HCT116 (cell line): ENCODE measurements at regions not wholly inside any gene's neighbourhood (a gene's known extent, or its start where the extent isn't known, plus 50 kb on each side); places are given as distances from the start of the nearest gene placed in this dataset.

Experiments used
- ATAC-seq: fragments of 200-7000 bp; cut with Tn5 transposase; 2 replicates; pipeline ENCODE4 v1.9.1; 2020; ENCODE audit warnings: mild to moderate bottlenecking, moderate library complexity
- BruUV-seq: library from RNA; stranded (reverse); fragments of 400-500 nt; replicated peaks from 2 replicates; lab custom pipeline; 2021; lab: Mats Ljungman, UMichigan
- CTCF ChIA-PET: fragments of 300-600 bp; sonication (Branson Sonifier 250); formaldehyde crosslinking; loops from one replicate; lab custom pipeline; 2021; ENCODE audit warnings: antibody characterized with exemption; lab: Charles Lee
- POLR2A ChIA-PET: fragments of 300-600, 350-600 bp; sonication (Branson Sonifier 250); formaldehyde crosslinking; loops from one replicate; lab custom pipeline; 2021; ENCODE audit warnings: antibody characterized with exemption; lab: Charles Lee
- RAD21 ChIA-PET, 2 experiments: fragments of 300-600 bp; sonication (Branson Sonifier 250); formaldehyde crosslinking; loops; one replicate each; lab custom pipeline; 2023; ENCODE audit warnings: low total read pairs in 2 of 2; ENCODE audit not compliant: uncharacterized antibody in 2 of 2, unreplicated experiment in 2 of 2, low non-redundant PET in 1 of 2; lab: Charles Lee
- DNase-seq: peaks from one replicate; pipeline ENCODE4 v3.0.0-alpha.2; 2010; ENCODE audit warnings: low read depth, low spot score
- H2AFZ ChIP-seq: fragments of 200-600 bp; shearing (Covaris generic), sonication (generic); 2 replicates; pipeline ENCODE4 v1.6.1; 2017; ENCODE audit warnings: low read depth, mixed run types, mixed read lengths, antibody characterized with exemption, low read length; ENCODE audit not compliant: poor library complexity, severe bottlenecking
- H3K27ac ChIP-seq: 2 replicates; pipeline ENCODE4 v1.5.1; 2012; ENCODE audit warnings: low read depth, low read length
- H3K27me3 ChIP-seq: fragments of 200-600 bp; sonication (generic); 2 replicates; pipeline ENCODE4 v1.6.1; 2016; ENCODE audit warnings: mixed run types, low read length, mixed read lengths; ENCODE audit not compliant: insufficient read depth
- H3K36me3 ChIP-seq, 2 experiments: fragments of 200-500 bp in 1 of 2; fragments of 200-600 bp in 1 of 2; sonication (Bioruptor generic) in 1 of 2; sonication (generic) in 1 of 2; 2 replicates each; pipeline versions ENCODE4 v1.5.1 to v1.6.1; 2014 to 2016; ENCODE audit warnings: low read length in 2 of 2, inconsistent platforms in 1 of 2, mixed read lengths in 1 of 2, mixed run types in 1 of 2; ENCODE audit not compliant: insufficient read depth in 2 of 2, control insufficient read depth in 1 of 2
- H3K4me1 ChIP-seq, 2 experiments: fragments of 200-600 bp in 1 of 2; sonication (generic) in 1 of 2; 2 replicates each; pipeline versions ENCODE4 v1.5.1 to v1.6.1; 2012 to 2017; ENCODE audit warnings: low read length in 2 of 2, inconsistent platforms in 1 of 2, mild to moderate bottlenecking in 1 of 2, mixed read lengths in 1 of 2, mixed run types in 1 of 2, moderate library complexity in 1 of 2; ENCODE audit not compliant: insufficient read depth in 2 of 2, control insufficient read depth in 1 of 2
- H3K4me2 ChIP-seq: fragments of 200-600 bp; sonication (generic); 2 replicates; pipeline ENCODE4 v1.6.1; 2017; ENCODE audit warnings: mixed run types, low read length, mixed read lengths
- H3K4me3 ChIP-seq, 2 experiments: fragments of 200-600 bp in 1 of 2; sonication (generic) in 1 of 2; replicated peaks in 1 of 2; 2 replicates each; pipeline ENCODE4 v1.5.1; 2011 to 2016; ENCODE audit warnings: low read length in 2 of 2, control low read depth in 1 of 2, low read depth in 1 of 2, mild to moderate bottlenecking in 1 of 2, mixed read lengths in 1 of 2, mixed run types in 1 of 2
- H3K79me2 ChIP-seq: fragments of 200-600 bp; sonication (generic); 2 replicates; pipeline ENCODE4 v1.6.1; 2017; ENCODE audit warnings: mild to moderate bottlenecking, mixed run types, low read length, moderate library complexity, mixed read lengths; ENCODE audit not compliant: insufficient read depth
- H3K9ac ChIP-seq: fragments of 200-600 bp; sonication (generic); 2 replicates; pipeline ENCODE4 v1.6.1; 2016; ENCODE audit warnings: low read length, mixed read lengths
- H3K9me2 ChIP-seq: fragments of 200-600 bp; sonication (generic), shearing (Covaris generic); 2 replicates; pipeline ENCODE4 v1.6.1; 2017; ENCODE audit warnings: mixed run types, mild to moderate bottlenecking, moderate library complexity; ENCODE audit not compliant: insufficient read depth
- H3K9me3 ChIP-seq, 2 experiments: fragments of 200-500 bp in 1 of 2; fragments of 200-600 bp in 1 of 2; sonication (Bioruptor generic) in 1 of 2; sonication (generic) in 1 of 2; 2 replicates each; pipeline ENCODE4 v1.6.1; 2014 to 2017; ENCODE audit warnings: low read length in 2 of 2, mixed read lengths in 2 of 2, inconsistent platforms in 1 of 2, low read depth in 1 of 2, mild to moderate bottlenecking in 1 of 2, mixed run types in 1 of 2, moderate library complexity in 1 of 2; ENCODE audit not compliant: control insufficient read depth in 1 of 2, insufficient read depth in 1 of 2
- H4K20me1 ChIP-seq: fragments of 200-600 bp; sonication (generic), shearing (Covaris generic); 2 replicates; pipeline ENCODE4 v1.6.1; 2017; ENCODE audit warnings: mixed run types, mild to moderate bottlenecking, moderate library complexity; ENCODE audit not compliant: insufficient read depth
- ATF3 ChIP-seq: IDR thresholded peaks from 2 replicates; pipeline ENCODE4 v1.6.1; 2012
- CBX3 ChIP-seq: IDR thresholded peaks from 2 replicates; pipeline ENCODE4 v1.6.1; 2012; ENCODE audit warnings: low read depth
- CTCF ChIP-seq, 3 experiments: fragments of 200-600 bp in 1 of 3; sonication (generic) in 1 of 3; IDR thresholded peaks in 2 of 3; conservative IDR thresholded peaks in 1 of 3; 2 replicates each; pipeline ENCODE4 v1.5.1; 2012 to 2017; ENCODE audit warnings: low read depth in 2 of 3, low read length in 2 of 3, antibody characterized with exemption in 1 of 3, borderline replicate concordance in 1 of 3, control low read depth in 1 of 3, mild to moderate bottlenecking in 1 of 3, mixed read lengths in 1 of 3, mixed run types in 1 of 3, moderate library complexity in 1 of 3; ENCODE audit not compliant: insufficient read depth in 1 of 3
- EZH2 ChIP-seq: fragments of 200-600 bp; sonication (generic); IDR thresholded peaks from 2 replicates; pipeline ENCODE4 v1.6.1; 2017; ENCODE audit warnings: antibody characterized with exemption, mixed run types
- MAX ChIP-seq: IDR thresholded peaks from 2 replicates; pipeline ENCODE4 v1.6.1; 2012
- POLR2A ChIP-seq: IDR thresholded peaks from 2 replicates; pipeline ENCODE4 v1.7.0; 2011; ENCODE audit warnings: borderline replicate concordance; ENCODE audit not compliant: insufficient read depth, insufficient read length; ENCODE audit errors: extremely low read depth
- POLR2AphosphoS5 ChIP-seq: IDR thresholded peaks from 2 replicates; pipeline ENCODE4 v1.6.1; 2011; ENCODE audit warnings: mild to moderate bottlenecking, low read depth, low read length, moderate library complexity
- RAD21 ChIP-seq: IDR thresholded peaks from 2 replicates; pipeline ENCODE4 v1.6.1; 2012; ENCODE audit warnings: low read depth, mild to moderate bottlenecking
- REST ChIP-seq: IDR thresholded peaks from 2 replicates; pipeline ENCODE4 v1.6.1; 2012; ENCODE audit warnings: low read depth
- SRF ChIP-seq: IDR thresholded peaks from 2 replicates; pipeline ENCODE4 v1.6.1; 2012; ENCODE audit warnings: low read depth
- YY1 ChIP-seq: IDR thresholded peaks from 2 replicates; pipeline ENCODE4 v1.6.1; 2011; ENCODE audit warnings: low read length, low read depth, moderate library complexity, mild to moderate bottlenecking; ENCODE audit not compliant: insufficient replicate concordance; ENCODE audit errors: extremely low read depth
- ZFX ChIP-seq: fragments of 450-650 bp; IDR thresholded peaks from 2 replicates; pipeline ENCODE4 v1.6.1; 2017
- intact Hi-C: fragments of 100-400 bp; cut with micrococcal nuclease; formaldehyde crosslinking; loops from 2 replicates; pipeline ENCODE4 v1.10.0; 2022

GRCh38 chr5:5037674-5038073, 102.5 kb upstream of the ADAMTS16 start:
- Histone ChIP-seq H3K9me2 (no peaks in the 10 kb centered on the region), H3K4me1 (no peaks in the 10 kb centered on the region), H4K20me1 (no peaks in the 10 kb centered on the region), H3K36me3 (no peaks in the 10 kb centered on the region), H3K27ac (no peak overlapping the region), H3K9ac (no peak overlapping the region), H3K79me2 (no peaks in the 10 kb centered on the region), H3K4me3 (no peak overlapping the region), H3K9me3 (no peaks in the 10 kb centered on the region), H2AFZ (no peak overlapping the region), H3K27me3 (0 out of 2 replicates have a peak, but pooled peaks cover 9% of the 10 kb centered on the region), H3K4me2 (no peak overlapping the region)
- no peak for ATAC-seq
- ChIA-PET RAD21 (no interaction called here), POLR2A (no interaction called here), CTCF (no interaction called here)
- no TSS peak for BruUV-seq
- no peak for DNase-seq
- TF ChIP-seq RAD21 (no peak), ATF3 (no peak), POLR2A (no peak), REST (no peak), MAX (no peak), EZH2 (no peak), YY1 (no peak), CTCF (IDR thresholded peaks at IDR 0.05 in 2 of 3, conservative IDR thresholded peaks at IDR 0.05 in 1 of 3; ENCODE audit: borderline replicate concordance in 1 of 3, insufficient read depth in 1 of 3, low read depth in 2 of 3, low read length in 2 of 3) (no peak), CBX3 (no peak), ZFX (no peak), SRF (no peak), POLR2AphosphoS5 (no peak)
- intact Hi-C loops, result no loop called here
